Neural cell (in vitro differentiated cells): ENCODE measurements at regions not wholly inside any gene's neighbourhood (a gene's known extent, or its start where the extent isn't known, plus 50 kb on each side); places are given as distances from the start of the nearest gene placed in this dataset.

Source experiments
- H2AFZ ChIP-seq: fragments of 200-600, 300-800 bp; sonication (generic), shearing (Covaris generic); 2 replicates; pipeline ENCODE4 v1.6.0; 2014; ENCODE audit warnings: low read depth, mild to moderate bottlenecking, antibody characterized with exemption, low read length, moderate library complexity
- H3F3A ChIP-seq: fragments of 200-600 bp; shearing (Covaris generic); 2 replicates; pipeline ENCODE4 v1.6.1; 2016; ENCODE audit warnings: mild to moderate bottlenecking, moderate library complexity, mixed read lengths, antibody characterized with exemption, low read length; ENCODE audit not compliant: insufficient read depth, poor library complexity, severe bottlenecking
- H3K27ac ChIP-seq: fragments of 200-600, 300-800 bp; sonication (generic), shearing (Covaris generic); 2 replicates; pipeline ENCODE4 v1.5.1; 2014; ENCODE audit warnings: mild to moderate bottlenecking, low read length, moderate library complexity
- H3K27me3 ChIP-seq: fragments of 300-800, 200-600 bp; sonication (generic), shearing (Covaris generic); 2 replicates; pipeline ENCODE4 v1.6.0; 2014; ENCODE audit warnings: mild to moderate bottlenecking, low read depth, low read length, moderate library complexity; ENCODE audit not compliant: insufficient read depth
- H3K36me3 ChIP-seq: fragments of 300-800, 200-600 bp; sonication (generic), shearing (Covaris generic); 2 replicates; pipeline ENCODE4 v1.5.1; 2014; ENCODE audit warnings: mild to moderate bottlenecking, antibody characterized with exemption, low read length, moderate library complexity; ENCODE audit not compliant: insufficient read depth
- H3K4me2 ChIP-seq: fragments of 300-800, 200-600 bp; sonication (generic), shearing (Covaris generic); 2 replicates; pipeline ENCODE4 v1.6.0; 2014; ENCODE audit warnings: mild to moderate bottlenecking, low read length
- H3K4me3 ChIP-seq: fragments of 300-800, 200-600 bp; sonication (generic), shearing (Covaris generic); 2 replicates; pipeline ENCODE4 v1.5.1; 2014; ENCODE audit warnings: mild to moderate bottlenecking, low read length, moderate library complexity
- H3K79me2 ChIP-seq: fragments of 200-600 bp; shearing (Covaris generic); replicated peaks from 2 replicates; pipeline ENCODE4 v1.6.0; 2014; ENCODE audit warnings: mild to moderate bottlenecking, low read length, moderate library complexity; ENCODE audit not compliant: insufficient read depth
- H3K9ac ChIP-seq: fragments of 300-800, 200-600 bp; sonication (generic), shearing (Covaris generic); 2 replicates; pipeline ENCODE4 v1.6.1; 2016; ENCODE audit warnings: mild to moderate bottlenecking, low read length, mixed read lengths
- H3K9me2 ChIP-seq: fragments of 200-600 bp; shearing (Covaris generic); 2 replicates; pipeline ENCODE4 v1.6.1; 2016; ENCODE audit warnings: mild to moderate bottlenecking, low read length, mixed read lengths; ENCODE audit not compliant: insufficient read depth
- H3K9me3 ChIP-seq: fragments of 200-600, 300-800 bp; sonication (generic), shearing (Covaris generic); 2 replicates; pipeline ENCODE4 v1.6.1; 2016; ENCODE audit warnings: mild to moderate bottlenecking, mixed run types, low read length, moderate library complexity, mixed read lengths
- H4K20me1 ChIP-seq: fragments of 200-600 bp; shearing (Covaris generic); 2 replicates; pipeline ENCODE4 v1.6.1; 2016; ENCODE audit warnings: mild to moderate bottlenecking, mixed run types; ENCODE audit not compliant: insufficient read depth
- EP300 ChIP-seq: fragments of 450-650 bp; conservative IDR thresholded peaks from 2 replicates; pipeline ENCODE4 v1.6.1; 2014; ENCODE audit warnings: antibody characterized with exemption, mild to moderate bottlenecking, moderate library complexity; ENCODE audit not compliant: poor library complexity, severe bottlenecking
- EZH2 ChIP-seq: fragments of 200-600, 300-800 bp; shearing (Covaris generic), sonication (generic); IDR thresholded peaks from 2 replicates; pipeline ENCODE4 v1.6.1; 2014; ENCODE audit warnings: antibody characterized with exemption, low read length, borderline replicate concordance, mild to moderate bottlenecking; ENCODE audit not compliant: insufficient read depth, poor library complexity, severe bottlenecking
- MXI1 ChIP-seq: fragments of 450-650 bp; conservative IDR thresholded peaks from 2 replicates; pipeline ENCODE4 v1.6.1; 2014; ENCODE audit warnings: antibody characterized with exemption, mild to moderate bottlenecking; ENCODE audit not compliant: poor library complexity, severe bottlenecking
- POLR2AphosphoS5 ChIP-seq: IDR thresholded peaks from 2 replicates; pipeline ENCODE4 v1.6.1; 2012
- RAD21 ChIP-seq: fragments of 450-650 bp; conservative IDR thresholded peaks from 2 replicates; pipeline ENCODE4 v1.6.1; 2014; ENCODE audit warnings: antibody characterized with exemption, mild to moderate bottlenecking, moderate library complexity
- REST ChIP-seq: IDR thresholded peaks from 2 replicates; pipeline ENCODE4 v1.6.1; 2012; ENCODE audit warnings: borderline replicate concordance
- SMC3 ChIP-seq: fragments of 450-650 bp; conservative IDR thresholded peaks from 2 replicates; pipeline ENCODE4 v1.6.1; 2014; ENCODE audit warnings: antibody characterized with exemption, mild to moderate bottlenecking, moderate library complexity; ENCODE audit not compliant: poor library complexity
- TAF1 ChIP-seq: IDR thresholded peaks from 2 replicates; pipeline ENCODE4 v1.6.1; 2012; ENCODE audit warnings: low read depth
- TF ChIP-seq, protein P1 (sequence below): fragments of 450-650 bp; IDR thresholded peaks from 2 replicates; pipeline ENCODE4 v1.5.1; 2014; ENCODE audit warnings: antibody characterized with exemption, mild to moderate bottlenecking, moderate library complexity; ENCODE audit not compliant: poor library complexity, severe bottlenecking

GRCh38 chr10:118810796-118811505 lies 56.2 kb upstream of the CACUL1 start:
- TF ChIP-seq TAF1 (no peak), POLR2AphosphoS5 (no peak), REST (no peak), RAD21 (no peak), MXI1 (no peak), EP300 (no peak), SMC3 (no peak), EZH2 (no peak)
- TF ChIP-seq, protein P1, sequence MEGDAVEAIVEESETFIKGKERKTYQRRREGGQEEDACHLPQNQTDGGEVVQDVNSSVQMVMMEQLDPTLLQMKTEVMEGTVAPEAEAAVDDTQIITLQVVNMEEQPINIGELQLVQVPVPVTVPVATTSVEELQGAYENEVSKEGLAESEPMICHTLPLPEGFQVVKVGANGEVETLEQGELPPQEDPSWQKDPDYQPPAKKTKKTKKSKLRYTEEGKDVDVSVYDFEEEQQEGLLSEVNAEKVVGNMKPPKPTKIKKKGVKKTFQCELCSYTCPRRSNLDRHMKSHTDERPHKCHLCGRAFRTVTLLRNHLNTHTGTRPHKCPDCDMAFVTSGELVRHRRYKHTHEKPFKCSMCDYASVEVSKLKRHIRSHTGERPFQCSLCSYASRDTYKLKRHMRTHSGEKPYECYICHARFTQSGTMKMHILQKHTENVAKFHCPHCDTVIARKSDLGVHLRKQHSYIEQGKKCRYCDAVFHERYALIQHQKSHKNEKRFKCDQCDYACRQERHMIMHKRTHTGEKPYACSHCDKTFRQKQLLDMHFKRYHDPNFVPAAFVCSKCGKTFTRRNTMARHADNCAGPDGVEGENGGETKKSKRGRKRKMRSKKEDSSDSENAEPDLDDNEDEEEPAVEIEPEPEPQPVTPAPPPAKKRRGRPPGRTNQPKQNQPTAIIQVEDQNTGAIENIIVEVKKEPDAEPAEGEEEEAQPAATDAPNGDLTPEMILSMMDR, result no peak
- H3K79me2 ChIP-seq, result no peaks in the 10 kb centered on the region
- H3F3A ChIP-seq, result no peaks in the 10 kb centered on the region
- H3K4me3 ChIP-seq, result no peak overlapping the region
- H3K27ac ChIP-seq, result no peak overlapping the region
- no peaks in the 10 kb centered on the region for H3K36me3 ChIP-seq
- H3K9me3 ChIP-seq, result no peaks in the 10 kb centered on the region
- H2AFZ ChIP-seq, result no peak overlapping the region
- no peaks in the 10 kb centered on the region for H3K9me2 ChIP-seq
- H4K20me1 ChIP-seq, result no peaks in the 10 kb centered on the region
- no peaks in the 10 kb centered on the region for H3K27me3 ChIP-seq
- H3K9ac ChIP-seq, result no peak overlapping the region
- H3K4me2 ChIP-seq, result no peak overlapping the region

DNA sequence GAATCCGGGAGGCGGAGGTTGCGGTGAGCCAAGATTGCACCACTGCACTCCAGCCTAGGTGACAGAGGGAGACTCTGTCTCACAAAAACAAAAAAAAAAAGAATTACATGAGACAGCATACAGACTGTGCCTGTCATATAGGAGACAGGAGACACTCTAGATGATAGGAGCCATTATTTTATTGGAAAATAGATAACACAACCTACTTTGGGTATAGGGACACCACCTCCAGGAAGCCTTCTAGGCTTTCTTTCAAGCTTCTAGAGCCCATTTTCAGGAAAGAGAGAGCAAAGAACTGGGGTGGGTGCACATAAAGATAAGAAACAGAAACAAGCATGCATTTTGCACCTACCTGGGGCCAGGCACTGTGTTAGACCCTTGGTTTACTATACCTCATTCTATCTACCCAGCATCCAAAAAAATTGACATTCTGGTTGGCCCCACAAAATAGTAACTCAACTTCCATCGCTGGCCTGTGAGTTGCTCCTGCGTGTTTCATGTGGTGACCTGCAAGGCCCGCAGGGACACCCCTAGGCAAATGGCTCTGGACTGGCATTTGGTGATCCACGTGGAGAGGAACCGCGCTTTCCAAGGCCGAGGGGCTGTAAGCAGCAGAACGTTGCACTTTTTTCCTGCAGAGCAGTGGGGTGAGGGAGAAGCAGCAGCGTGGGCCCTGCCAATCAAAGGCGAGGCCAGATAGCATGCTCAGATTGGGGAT lies 57.1 kb upstream of the CACUL1 start:
- peak overlapping the region; percentile 47 for H3K27ac ChIP-seq
- H3K4me3 ChIP-seq, result peak overlapping the region; percentile 23
- peak overlapping the region; percentile 28 for H3K9ac ChIP-seq
- peak; percentile 26 for TF ChIP-seq MXI1
- no peak for TF ChIP-seq SMC3
- H3K4me2 ChIP-seq, result no peak overlapping the region
- H3K79me2 ChIP-seq, result no peaks in the 10 kb centered on the region
- peak overlapping the region; percentile 15 for H2AFZ ChIP-seq
- no peaks in the 10 kb centered on the region for H4K20me1 ChIP-seq
- no peaks in the 10 kb centered on the region for H3F3A ChIP-seq
- no peaks in the 10 kb centered on the region for H3K9me2 ChIP-seq
- H3K27me3 ChIP-seq, result no peaks in the 10 kb centered on the region
- no peaks in the 10 kb centered on the region for H3K9me3 ChIP-seq
- H3K36me3 ChIP-seq, result no peaks in the 10 kb centered on the region
